Endothelial cell (in vitro differentiated cells): ENCODE measurements at regions not wholly inside any gene's neighbourhood (a gene's known extent, or its start where the extent isn't known, plus 50 kb on each side); places are given as distances from the start of the nearest gene placed in this dataset.

Source experiments
- DNase-seq: peaks from one replicate; pipeline ENCODE4 v3.0.0; 2021; ENCODE audit warnings: low spot score
- H3K27ac Mint-ChIP-seq: one replicate; pipeline ENCODE4 v1.8.0; 2021; ENCODE audit warnings: mixed read lengths, inconsistent platforms; ENCODE audit not compliant: unreplicated experiment
- H3K27me3 Mint-ChIP-seq: one replicate; pipeline ENCODE4 v1.8.0; 2021; ENCODE audit warnings: mild to moderate bottlenecking, moderate library complexity, mixed read lengths, inconsistent platforms; ENCODE audit not compliant: unreplicated experiment
- H3K36me3 Mint-ChIP-seq: one replicate; pipeline ENCODE4 v1.8.0; 2021; ENCODE audit warnings: mild to moderate bottlenecking, low read depth, mixed read lengths, inconsistent platforms; ENCODE audit not compliant: unreplicated experiment
- H3K4me1 Mint-ChIP-seq: one replicate; pipeline ENCODE4 v1.8.0; 2021; ENCODE audit warnings: mild to moderate bottlenecking, mixed read lengths, inconsistent platforms; ENCODE audit not compliant: unreplicated experiment
- H3K4me3 Mint-ChIP-seq: one replicate; pipeline ENCODE4 v1.8.0; 2021; ENCODE audit warnings: mild to moderate bottlenecking, mixed read lengths, inconsistent platforms; ENCODE audit not compliant: unreplicated experiment
- H3K9me3 Mint-ChIP-seq: one replicate; pipeline ENCODE4 v1.8.0; 2021; ENCODE audit warnings: mixed read lengths, inconsistent platforms; ENCODE audit not compliant: unreplicated experiment
- TF ChIP-seq, protein P1 (sequence below): fragments of 200-600 bp; sonication (generic); IDR thresholded peaks from one replicate; pipeline ENCODE4 v1.5.0; 2021; ENCODE audit warnings: antibody characterized with exemption; ENCODE audit not compliant: unreplicated experiment

DNA sequence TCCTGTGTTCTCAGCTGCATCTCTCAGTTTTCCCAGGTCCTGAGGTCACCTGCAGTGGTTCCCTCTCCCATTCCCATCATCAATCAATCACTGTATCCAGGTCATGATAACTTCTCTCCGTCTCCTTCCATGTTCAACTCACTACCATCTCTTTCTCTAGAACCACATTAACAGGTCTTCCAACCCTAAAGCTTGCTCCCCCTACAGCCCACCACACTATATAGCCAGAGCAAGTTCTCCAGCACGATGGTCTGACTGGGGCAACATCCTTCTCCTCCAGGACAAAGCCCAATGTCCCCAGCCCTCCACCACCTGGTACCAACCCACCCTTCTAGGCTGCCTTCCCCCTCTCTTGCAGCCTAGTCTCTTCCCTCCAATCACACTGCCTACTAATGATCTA lies 241.6 kb downstream of the CDK5RAP2 start:
- H3K9me3 Mint-ChIP-seq: no peaks in the 10 kb centered on the region
- peaks cover 2% of the 10 kb centered on the region for H3K4me1 Mint-ChIP-seq
- H3K27ac Mint-ChIP-seq: no peak overlapping the region

DNA sequence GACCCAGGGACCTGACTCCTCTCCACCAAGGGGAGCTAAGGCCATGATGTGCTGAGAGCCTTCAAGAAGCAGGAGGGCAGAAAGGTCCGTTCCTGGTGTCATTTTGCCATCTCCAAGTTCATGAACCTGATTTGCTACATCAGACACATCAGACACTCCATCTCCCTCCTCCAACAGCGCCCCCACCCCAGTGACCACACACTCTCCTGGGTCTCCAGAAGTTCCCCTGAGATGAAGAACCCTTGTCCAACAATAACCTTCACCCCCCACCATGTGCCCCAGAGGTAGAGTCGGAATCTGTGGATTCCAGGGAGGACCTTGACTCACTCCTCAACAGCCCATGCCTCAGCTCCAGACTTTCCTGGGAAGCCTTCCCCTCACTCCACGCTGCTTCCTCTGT lies 242.8 kb downstream of the CDK5RAP2 start:
- TF ChIP-seq, protein P1, sequence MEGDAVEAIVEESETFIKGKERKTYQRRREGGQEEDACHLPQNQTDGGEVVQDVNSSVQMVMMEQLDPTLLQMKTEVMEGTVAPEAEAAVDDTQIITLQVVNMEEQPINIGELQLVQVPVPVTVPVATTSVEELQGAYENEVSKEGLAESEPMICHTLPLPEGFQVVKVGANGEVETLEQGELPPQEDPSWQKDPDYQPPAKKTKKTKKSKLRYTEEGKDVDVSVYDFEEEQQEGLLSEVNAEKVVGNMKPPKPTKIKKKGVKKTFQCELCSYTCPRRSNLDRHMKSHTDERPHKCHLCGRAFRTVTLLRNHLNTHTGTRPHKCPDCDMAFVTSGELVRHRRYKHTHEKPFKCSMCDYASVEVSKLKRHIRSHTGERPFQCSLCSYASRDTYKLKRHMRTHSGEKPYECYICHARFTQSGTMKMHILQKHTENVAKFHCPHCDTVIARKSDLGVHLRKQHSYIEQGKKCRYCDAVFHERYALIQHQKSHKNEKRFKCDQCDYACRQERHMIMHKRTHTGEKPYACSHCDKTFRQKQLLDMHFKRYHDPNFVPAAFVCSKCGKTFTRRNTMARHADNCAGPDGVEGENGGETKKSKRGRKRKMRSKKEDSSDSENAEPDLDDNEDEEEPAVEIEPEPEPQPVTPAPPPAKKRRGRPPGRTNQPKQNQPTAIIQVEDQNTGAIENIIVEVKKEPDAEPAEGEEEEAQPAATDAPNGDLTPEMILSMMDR: no peak
- Mint-ChIP-seq H3K4me1 (peaks cover 2% of the 10 kb centered on the region), H3K36me3 (no peaks in the 10 kb centered on the region), H3K4me3 (no peak overlapping the region), H3K9me3 (no peaks in the 10 kb centered on the region), H3K27ac (no peak overlapping the region), H3K27me3 (no peaks in the 10 kb centered on the region)
- DNase-seq: no peak

More for the DNA sequence above, 241.6 kb downstream of the CDK5RAP2 start:
- Mint-ChIP-seq H3K27me3 (peaks cover 1% of the 10 kb centered on the region), H3K36me3 (no peaks in the 10 kb centered on the region), H3K4me3 (no peak overlapping the region)
- no peak for DNase-seq
- TF ChIP-seq, protein P1: no peak

DNA sequence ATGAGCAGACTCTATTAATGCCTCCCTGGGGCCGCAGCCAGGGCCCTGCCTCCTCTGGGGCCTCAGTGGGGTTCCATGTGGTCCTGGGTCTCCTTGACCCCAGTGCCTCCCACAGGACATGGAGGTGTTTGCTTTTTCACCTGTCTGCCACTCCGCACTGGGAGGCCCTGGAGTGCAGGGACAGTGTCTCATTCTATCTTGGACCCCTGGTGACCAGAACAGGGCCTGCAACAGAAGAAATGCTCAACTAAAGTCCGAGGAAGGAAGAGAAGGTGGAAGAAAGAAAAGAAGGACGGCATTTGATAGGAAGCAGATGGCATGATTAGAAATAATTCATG lies 243.2 kb downstream of the CDK5RAP2 start:
- DNase-seq: no peak
- Mint-ChIP-seq H3K4me1 (peaks cover 2% of the 10 kb centered on the region), H3K9me3 (no peaks in the 10 kb centered on the region), H3K4me3 (no peak overlapping the region), H3K36me3 (no peaks in the 10 kb centered on the region), H3K27me3 (no peaks in the 10 kb centered on the region), H3K27ac (no peak overlapping the region)
- TF ChIP-seq, protein P1: no peak

DNA sequence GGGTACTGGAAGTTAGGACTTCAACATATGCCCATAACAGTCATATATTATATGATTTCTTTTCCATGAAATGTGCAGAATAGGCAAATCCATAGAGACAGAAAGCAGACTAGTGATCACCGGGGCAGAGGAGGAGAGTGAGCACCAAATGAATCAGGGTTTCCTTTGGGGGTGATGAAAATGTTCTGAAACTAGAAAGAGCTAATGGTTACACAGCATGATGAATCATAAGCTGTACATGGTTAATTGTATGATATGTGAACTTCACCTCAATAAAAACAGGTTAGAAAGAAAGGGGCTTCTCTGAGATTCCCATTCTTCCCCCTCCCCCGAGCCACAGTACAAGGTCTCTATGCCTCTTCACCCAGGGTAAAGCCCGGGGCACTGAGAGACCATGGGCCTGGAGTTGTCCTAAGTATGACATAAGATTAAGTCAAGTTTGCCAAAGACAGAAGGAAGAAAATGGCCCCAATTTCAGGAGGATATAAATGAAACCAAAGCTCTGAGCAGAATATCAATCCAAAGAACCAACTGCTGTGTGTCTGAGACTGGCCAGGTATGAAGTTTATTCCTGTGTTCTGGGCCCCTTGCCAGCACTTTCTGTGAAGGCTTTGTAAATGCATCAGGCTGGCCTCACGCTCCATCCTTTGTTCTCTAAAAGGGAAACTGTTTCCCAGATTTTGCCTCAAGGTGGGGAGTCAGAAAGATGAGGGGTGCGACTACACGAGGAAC lies 243.8 kb downstream of the CDK5RAP2 start:
- Mint-ChIP-seq H3K36me3 (no peaks in the 10 kb centered on the region), H3K27ac (no peak overlapping the region), H3K4me3 (no peak overlapping the region), H3K9me3 (no peaks in the 10 kb centered on the region), H3K27me3 (no peaks in the 10 kb centered on the region), H3K4me1 (peaks cover 2% of the 10 kb centered on the region)
- no peak for DNase-seq
- TF ChIP-seq, protein P1: no peak

DNA sequence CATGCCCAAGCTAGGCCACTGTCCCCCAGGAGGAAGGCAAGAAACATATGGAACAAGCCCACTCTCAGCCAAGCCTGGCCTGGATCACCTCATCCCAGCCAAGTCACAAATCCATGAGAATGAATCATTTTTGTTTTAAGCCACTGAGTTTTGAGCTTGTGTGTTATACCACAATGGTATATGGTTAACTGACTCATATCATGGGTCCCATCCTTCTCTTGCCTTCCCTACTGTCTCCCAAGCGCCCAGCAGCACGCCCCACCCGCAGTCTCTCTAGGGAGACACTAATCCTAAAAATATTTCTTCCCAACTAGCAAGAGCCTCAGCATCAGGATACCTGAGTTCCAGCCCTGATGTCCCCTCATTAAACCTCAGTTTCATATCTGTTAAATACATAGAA lies 248.1 kb downstream of the CDK5RAP2 start:
- TF ChIP-seq, protein P1: no peak
- Mint-ChIP-seq H3K27me3 (no peaks in the 10 kb centered on the region), H3K4me1 (peaks cover 13% of the 10 kb centered on the region), H3K27ac (no peak overlapping the region), H3K36me3 (peaks cover 3% of the 10 kb centered on the region), H3K9me3 (no peaks in the 10 kb centered on the region), H3K4me3 (no peak overlapping the region)
- no peak for DNase-seq
